Dermis blood vessel endothelial cell (primary cell): ENCODE measurements at regions not wholly inside any gene's neighbourhood (a gene's known extent, or its start where the extent isn't known, plus 50 kb on each side); places are given as distances from the start of the nearest gene placed in this dataset.
A peak's percentile ranks its signal among the peaks of the same experiment; 100 is the strongest.
"Not testable (repeated sequence)": the region's sequence is repeated elsewhere in the genome, so short reads cannot be mapped to it uniquely, and the experiment has no call there.

ENCODE experiments used
- DNase-seq: peaks from one replicate; pipeline ENCODE4 v3.0.0; 2010

DNA sequence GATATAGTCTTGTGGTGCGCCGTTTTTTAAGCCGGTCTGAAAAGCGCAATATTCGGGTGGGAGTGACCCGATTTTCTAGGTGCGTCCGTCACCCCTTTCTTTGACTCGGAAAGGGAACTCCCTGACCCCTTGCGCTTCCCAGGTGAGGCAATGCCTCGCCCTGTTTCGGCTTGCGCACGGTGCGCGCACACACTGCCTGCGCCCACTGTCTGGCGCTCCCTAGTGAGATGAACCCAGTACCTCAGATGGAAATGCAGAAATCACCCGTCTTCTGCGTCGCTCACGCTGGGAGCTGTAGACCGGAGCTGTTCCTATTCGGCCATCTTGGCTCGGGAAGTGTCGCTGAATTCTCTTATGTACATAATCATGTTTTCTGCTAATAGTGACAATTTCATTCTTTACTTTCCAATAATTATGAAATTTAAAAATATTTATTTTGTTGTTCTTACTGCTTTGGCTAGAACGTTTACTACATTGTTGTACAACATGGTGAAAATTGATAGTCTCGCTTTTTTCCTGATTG, 61.2 kb upstream of the MINDY3 start:
- DNase-seq: not testable (repeated sequence)

DNA sequence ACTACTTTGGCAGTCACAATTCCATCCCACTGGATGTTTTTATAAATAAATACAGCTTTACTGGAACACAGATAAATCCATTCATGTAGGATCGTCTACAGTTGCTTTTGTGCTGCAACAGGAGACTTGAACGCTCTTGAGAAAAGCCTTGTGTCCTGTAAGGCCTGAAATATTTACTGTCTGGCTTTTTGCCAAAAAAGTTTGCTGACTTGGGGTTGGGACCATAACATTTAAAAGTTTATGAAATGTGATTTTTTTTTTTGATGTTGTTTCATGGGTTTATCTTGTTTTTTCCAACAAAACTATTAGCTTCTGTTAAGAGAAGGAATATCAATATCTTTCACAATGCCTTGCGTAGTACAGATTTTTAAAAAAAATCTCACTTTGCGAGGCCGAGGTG, 71.1 kb upstream of the MINDY3 start:
- no peak for DNase-seq

DNA sequence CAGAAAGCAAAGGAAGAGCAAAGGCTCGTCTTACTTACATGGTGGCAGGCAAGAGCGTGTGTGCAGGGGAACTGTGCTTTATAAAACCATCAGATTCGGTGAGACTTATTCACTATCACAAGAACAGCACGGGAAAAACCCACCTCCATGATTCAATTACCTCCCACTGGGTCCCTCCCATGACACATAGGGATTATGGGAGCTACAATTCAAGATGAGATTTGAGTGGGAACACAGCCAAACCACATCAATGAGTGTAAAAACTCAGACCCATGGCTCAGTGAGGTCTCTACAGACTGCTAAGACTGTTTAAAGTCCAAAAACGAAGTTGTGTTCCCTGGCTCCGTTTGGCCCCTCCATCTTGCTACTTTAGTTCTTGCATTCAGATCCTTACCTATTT, 79.2 kb upstream of the MINDY3 start:
- DNase-seq: not testable (repeated sequence)

DNA sequence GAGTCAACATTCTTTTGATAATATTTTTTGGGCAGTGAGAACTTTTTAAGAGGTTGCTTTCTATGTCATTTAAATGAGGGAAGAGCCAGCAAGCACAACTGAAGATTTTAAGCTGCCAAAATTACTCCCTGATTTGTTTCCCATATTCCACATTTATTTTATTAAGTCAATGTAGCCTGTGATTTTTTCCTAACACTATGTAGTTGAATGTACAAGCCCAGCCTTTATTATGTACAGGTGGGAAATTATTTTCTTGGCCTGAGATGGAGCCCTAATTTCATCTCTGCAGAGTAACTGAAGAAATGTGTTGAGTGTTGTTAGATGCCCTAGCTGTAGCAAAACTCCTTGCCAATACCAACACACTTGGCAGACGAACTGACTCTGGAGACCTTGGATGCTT, 83.1 kb upstream of the MINDY3 start:
- no peak for DNase-seq

DNA sequence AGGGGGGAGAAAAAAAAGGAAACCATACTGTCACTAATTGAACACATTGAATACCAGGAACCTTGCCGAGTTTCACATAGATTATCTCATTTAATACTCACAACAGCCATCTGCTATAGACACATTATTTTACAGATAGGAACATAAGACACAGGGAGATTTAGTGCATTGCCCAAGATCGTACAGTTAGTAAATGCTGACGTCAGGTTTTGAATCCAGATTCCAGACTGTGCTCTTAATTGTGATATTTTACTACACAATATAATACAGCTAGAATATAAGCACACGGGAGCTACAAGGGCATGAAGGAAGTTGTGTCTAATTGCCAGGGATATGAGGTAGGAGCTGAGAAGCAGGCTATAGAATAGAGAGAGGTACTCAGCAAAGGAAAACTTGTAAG, 93.9 kb upstream of the MINDY3 start:
- DNase-seq: no peak

DNA sequence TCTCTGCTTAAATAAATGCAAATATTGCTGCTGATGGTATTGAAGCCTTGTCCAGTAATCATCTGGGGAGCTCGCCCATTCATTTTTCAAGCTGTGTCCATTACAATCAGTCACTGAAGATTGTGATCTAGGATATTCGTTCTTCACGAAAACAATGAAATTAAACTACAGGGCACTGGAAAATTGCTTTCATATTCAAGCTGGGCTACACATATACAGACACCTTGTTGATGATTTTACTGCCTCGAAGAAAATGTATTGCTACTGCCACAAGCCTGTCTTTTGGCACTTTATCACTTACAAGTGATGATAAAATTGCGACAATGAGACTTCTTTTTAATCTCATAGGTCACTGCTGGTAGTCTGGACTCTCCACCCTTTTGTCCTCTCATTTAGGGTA, 100.0 kb upstream of the MINDY3 start:
- DNase-seq: no peak

DNA sequence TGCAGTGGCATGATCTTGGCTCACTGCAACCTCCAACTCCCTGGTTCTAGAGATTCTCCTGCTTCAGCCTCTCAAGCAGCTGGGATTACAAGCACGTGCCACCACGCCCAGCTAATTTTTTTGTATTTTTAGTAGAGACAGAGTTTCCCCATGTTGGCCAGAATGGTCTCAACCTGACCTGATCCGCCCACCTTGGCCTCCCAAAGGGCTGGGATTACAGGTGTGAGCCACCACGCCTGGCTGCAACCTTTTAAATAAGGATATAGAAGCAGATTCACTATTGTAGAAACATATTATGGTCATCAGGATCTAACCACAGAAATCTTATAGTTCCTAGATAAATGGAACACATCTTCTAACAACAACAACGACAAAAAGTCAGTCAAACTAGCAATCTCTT, 112.4 kb upstream of the MINDY3 start:
- DNase-seq: not testable (repeated sequence)

DNA sequence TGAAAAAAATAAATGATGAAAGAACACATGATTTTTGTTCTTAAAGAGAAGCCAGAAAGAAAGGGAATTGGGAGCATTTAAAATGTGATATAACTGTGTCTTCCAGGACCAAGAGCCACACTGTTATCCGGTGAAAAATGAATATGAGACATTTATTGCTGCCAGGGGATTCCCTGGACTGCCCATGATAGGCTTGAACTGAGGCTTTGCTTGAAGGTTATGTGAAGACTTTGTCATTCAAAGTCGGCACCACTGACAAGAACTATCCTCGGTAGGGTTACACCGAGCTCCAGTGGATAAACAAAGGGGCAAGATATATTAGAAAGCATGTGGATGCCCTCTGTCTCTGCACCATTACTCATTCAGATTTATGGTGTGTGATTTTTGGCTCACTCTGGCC, 125.4 kb upstream of the MINDY3 start:
- no peak for DNase-seq

DNA sequence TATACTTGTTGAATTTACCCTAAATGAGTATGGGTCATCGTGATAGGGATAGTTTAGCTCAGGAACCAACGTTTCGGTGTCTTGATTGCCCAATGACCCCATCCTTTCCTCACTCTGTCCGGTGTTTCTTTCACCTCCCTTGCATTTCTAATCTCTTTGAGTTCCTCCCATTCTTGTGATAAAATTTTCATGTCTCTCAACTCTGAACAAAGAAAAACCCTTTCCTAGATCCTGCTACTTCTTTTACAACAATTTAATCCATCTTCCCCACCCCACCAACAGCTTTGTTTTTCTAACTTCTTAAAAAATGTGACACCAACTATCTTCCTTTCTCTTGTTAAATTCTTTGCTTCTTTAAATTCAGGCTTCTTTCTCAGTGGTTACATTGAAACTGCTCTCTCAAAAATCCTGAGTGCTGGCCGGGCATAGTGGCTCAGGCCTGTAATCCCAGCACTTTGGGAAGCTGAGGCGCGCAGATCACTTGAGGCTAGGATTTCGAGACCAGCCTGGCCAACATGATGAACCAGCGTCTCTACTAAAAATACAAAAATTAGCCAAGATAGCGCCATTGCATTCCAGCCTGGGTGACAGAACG, 130.3 kb upstream of the MINDY3 start:
- no peak for DNase-seq

DNA sequence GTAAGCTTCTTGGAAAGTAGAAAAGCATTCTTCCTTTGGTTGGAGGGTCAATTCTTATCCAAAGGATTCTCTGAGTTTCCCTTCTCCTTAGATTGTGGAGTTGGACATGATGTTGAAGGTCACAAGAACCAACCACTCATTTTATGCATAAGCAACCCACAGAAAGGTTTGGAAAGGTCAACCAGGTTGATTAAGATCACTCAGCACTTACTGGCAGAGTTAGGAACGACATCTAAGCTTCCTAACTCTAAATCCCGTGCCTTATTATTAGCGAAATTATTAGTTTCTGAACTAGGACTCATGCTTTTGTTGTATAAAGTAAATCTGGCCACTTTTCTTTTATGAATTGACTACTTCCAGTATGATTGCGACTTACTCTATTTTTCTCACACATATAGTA, 137.0 kb upstream of the MINDY3 start:
- DNase-seq: no peak

DNA sequence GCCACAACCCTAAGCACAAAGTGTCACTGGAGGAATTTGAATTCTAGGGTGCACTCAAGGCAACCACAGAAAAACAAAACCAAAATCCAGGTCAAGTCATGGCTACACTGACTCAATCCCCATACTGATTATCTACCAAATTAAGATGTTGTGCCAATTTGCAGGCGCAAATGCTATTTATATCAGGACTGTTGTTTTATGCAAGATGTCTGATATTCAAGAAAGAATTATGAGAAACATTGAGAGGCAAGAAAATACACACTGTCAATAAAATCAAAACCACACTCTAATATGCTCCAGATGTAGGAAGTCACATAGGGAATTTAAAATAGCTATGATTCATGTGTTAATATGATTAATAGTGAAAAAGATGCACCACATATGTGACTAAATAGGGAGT, 141.3 kb upstream of the MINDY3 start:
- no peak for DNase-seq

DNA sequence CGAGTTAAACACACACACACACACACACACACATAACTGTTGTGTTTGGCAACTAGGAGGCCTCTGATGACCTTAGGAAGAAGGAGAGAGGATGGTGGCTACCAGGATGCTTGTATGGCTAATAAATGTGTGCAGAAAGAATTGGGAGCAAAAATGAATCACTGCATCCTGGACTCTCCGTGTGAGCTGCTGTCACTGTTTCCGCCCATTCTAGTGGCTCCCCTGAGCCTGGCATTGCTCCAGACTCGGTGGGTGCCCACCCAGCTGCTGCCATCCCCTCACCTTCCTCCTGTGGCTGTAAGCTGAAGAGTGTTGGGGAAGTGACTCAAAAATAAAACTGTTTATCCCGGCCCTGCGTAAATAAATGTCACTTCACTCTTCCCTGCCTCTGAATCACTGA, 149.5 kb upstream of the MINDY3 start:
- DNase-seq: peak; percentile 86

DNA sequence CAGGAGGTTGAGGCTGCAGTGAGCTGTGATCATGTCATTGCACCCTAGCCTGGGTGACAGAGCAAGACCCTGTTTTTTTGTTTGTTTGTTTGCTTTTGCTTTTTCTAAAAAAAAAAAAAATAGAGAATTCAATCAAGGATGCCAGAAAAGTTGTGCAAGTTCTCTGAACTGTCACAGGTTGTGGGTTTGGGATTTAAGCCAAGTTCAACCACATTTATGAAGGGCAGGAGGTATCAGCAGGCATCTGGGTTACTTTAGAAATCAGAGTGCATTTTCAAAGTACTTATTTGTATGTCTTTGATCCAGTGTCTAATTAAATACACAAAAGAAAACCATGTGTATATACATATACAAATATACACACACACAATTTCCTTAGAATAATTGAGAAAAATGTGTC, 151.2 kb upstream of the MINDY3 start:
- no peak for DNase-seq

DNA sequence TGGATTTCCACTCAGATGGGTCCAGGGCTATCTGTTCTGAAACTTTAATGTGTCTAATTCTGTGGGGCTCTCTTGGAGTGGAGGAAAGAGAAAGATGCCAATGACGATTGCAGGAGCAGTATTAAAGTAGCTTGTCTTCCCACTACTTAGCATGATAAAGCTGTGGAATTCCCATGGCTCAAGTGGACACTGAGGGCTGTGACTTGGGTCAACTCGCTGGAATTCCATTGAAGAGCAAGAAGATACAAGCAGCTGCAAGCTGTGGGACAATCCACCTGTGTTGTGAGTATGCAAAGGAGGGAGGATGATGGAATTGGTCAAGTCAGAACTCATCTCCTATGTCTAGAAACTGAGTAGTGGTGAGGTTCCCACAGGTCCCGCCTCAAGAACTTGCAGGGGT, 154.2 kb upstream of the MINDY3 start:
- DNase-seq: no peak

DNA sequence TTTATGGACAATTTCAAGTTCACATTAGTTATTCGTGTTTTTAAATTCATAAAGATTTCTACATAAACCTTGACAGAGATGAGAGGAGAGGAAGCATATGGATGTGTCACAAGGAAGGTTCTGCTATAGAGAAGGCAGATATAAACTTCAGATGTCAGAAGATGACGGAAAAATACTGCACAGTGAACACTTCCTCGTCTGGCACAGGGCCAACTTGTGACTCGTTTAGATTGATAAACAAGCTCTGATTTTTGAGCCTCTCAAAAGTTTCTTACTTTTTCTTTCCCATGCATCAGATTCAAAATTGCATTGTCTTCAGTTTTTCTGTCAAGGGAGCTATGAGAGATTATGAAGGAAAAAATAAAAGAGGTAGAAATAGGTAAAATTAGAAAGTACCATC, 156.4 kb upstream of the MINDY3 start:
- DNase-seq: peak; percentile 83

DNA sequence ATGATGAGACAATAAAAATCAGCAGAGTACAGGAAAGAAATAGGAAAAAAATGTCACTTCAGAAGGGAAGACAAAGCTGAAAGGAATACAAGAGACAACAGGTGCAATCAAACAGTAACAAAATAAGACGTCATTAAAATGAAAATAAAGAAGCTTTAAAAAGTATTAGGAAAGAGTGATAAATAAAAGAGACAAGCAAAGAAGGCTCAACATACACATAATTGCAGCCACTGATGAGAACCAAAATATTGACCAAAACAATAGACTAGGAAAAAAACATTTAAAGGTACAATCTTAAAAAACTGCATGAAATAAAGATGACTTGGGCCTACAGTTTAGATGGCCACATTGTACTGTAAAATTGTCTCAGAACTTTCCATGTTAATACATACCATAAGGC, 160.5 kb upstream of the MINDY3 start:
- no peak for DNase-seq

DNA sequence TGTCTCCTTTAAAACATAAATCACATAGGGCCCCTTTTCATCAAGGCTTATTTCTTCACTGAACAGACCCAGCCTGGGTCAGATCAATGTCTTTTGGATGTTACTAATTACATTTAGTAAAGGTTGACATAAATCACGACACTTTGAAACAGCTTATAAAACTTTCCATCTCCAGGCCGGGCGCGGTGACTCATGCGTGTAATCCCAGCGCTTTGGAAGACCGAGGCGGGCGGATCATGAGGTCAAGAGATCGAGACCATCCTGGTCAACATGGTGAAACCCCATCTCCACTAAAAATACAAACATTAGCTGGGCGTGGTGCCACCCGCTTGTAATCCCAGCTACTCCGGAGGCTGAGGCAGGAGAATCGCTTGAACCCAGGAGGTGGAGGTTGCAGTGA, 166.5 kb upstream of the MINDY3 start:
- DNase-seq: not testable (repeated sequence)

DNA sequence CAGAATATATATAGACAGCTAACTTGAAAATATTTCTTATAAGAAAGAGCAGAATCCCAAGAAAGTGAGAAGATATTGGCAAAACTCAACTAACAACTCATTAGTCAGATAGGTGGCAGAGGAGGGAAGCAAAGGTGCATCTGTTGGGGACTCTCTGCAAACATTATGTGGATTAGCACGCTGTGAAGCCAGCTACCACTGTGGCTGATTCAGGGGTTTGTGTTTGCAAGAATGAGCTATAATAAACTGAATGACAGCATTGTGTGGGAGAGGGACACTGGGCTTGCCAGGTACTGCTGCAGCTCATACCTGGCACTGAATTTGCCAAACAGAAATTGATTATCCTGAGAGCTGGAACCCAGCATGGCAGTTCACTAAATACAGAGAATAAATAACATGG, 170.3 kb upstream of the MINDY3 start:
- DNase-seq: no peak

DNA sequence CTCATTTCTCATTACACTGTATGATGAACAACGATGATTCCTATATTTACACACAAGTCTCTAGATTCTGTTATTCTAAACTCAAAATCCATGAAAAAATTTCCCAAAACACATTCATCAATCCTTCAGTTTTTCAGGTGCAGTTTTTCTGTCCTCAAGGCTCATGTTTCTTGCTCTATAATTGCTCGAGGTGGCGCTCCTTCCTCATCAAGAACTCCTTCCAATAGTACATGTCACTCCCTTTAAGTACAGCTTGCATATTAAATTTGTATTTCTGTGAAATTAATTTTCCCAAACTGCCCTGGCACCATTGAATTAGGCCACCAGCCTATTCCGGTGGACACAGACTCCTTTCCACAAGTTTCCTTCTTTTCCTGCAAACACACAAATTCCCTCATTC, 188.7 kb upstream of the MINDY3 start:
- DNase-seq: no peak

DNA sequence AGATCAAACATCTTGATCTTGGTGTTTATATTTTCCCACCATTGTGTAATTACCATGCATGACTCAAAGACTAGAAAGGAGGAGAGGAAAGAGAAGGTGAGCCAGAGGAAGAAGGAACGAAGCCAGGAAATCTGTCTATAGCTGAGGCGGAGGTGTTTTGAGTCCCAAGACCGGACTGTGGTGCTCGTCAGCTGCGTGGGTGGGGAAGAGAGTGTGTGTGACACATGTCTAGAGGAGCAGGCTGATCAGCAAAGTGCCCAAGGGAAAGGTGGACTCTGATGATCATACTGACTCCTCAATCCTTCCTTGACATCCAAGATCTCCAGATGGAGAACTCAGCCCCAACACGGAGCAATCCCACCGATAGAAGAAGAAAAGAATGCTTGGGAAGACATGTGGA, 189.5 kb upstream of the MINDY3 start:
- DNase-seq: no peak

DNA sequence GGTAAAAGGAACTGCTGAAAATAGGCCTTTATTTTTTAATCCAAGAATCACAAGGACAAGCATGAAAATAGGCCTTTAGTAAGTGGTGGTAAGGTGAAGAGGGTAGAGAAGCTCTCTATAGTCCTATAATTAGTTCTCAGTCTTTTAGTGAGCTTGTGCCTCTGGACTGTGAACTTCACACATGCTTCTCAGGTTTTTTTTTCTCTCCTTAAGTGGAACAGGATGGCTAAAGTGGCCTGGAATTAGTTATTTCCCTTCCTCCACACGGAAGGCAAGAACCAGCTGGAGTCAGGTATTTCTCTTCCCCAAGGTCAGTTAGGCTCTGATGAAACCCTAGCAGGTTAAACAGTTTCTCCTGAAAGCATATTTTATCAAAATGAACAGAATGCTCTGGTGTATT, 203.0 kb upstream of the MINDY3 start:
- no peak for DNase-seq

DNA sequence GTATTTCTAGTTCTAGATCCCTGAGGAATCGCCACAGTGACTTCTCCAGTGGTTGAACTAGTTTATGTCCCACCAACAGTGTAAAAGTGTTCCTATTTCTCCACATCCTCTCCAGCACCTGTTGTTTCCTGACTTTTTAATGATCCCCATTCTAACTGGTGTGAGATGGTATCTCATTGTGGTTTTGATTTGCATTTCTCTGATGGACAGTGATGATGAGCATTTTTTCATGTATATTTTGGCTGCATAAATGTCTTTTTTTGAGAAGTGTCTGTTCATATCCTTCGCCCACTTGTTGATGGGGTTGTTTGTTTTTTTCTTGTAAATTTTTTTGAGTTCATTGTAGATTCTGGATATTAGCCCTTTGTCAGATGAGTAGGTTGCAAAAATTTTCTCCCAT, 223.2 kb upstream of the MINDY3 start:
- not testable (repeated sequence) for DNase-seq

DNA sequence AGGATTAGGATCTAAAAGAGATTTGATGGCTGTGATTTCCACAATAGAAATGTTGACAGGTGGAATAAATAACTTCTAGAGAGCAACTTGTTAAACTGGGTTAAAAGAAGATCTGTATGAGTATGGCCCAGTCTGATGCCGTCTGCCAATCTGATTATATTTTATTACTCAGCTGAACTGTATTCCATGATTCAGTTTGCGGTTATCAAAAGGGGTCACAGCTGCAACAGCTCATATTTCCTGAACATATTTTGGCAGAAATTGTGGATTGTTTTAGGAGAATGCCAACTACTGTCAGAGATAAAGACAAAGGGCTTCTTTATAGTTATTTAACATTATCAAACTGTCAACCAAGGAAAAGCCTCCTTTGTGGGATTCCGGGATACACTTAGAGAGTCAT, 244.8 kb upstream of the MINDY3 start:
- DNase-seq: peak; percentile 51

DNA sequence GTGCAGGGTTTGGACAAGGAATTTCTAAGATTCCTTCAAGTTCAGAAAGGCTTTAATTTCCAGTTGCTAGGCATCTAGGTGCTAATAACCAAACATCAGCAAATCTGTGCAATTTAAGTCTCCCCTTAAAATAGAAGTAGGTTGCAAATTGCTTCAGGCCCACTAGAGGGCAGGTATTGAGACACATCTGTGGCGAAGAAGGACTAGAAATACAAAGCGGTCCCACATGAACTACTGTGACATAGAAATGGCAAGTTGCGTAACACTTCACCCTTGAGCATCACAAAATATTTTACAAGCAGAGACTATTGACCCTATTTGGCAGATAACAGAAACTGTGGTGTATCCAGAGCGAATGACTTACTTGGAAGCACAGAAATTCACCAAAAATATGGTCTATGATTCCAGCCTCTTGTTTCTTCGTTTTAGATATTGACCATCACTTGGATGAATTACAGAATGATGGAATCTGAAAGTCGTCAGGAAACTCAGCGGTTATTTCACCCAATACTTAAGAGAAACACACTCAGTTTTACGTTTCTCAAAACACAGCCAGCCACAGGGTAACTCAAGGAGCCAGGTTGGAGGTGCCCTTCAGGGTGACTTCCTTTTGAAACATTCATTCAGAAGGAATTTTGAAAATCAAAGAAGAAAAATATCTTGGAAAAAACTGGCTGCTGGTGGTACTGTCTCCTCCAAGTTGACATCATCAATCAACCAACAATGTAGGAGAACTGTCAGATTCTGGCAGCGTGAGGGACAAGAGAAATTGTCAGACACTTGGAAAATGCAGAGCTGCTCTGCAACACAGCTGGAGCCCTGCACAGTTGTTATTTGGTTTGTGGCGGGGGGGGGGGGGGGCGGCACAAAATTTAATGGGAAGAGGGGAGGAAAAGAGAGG, 256.3 kb upstream of the MINDY3 start:
- DNase-seq: peak; percentile 65
